ENCODE measurements at regions not wholly inside any gene's neighbourhood (a gene's known extent, or its start where the extent isn't known, plus 50 kb on each side); places are given as distances from the start of the nearest gene placed in this dataset.

DNA sequence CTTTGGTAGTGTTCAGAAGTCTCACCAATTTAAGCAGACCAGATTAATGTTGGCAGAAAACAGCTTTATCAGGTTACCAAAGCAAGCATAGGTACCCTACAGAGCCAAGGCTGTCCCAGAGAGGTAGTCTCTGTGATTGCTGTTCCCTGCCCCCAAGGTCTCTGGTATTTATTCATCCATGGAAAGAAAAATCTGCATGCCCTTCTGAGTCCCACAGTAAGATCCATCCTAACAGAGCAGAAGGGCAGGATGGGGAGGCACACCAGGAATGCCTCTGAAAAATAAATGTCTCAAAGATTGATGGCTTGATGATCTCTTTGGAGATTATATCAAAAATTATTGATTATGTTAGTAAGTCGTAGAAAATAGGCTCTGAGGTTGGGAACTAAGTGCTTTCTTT lies 122.8 kb downstream of the FAT3 start:
- TF ChIP-seq FOSL1 (IDR thresholded peaks at IDR 0.05; ENCODE audit: insufficient read depth, low read depth, low read length) = no peak

More for the DNA sequence above, 122.8 kb downstream of the FAT3 start:
- Histone ChIP-seq H3K9me3 (ENCODE audit: insufficient read depth in 2 of 2, low read depth in 1 of 2, low read length in 1 of 2) (no peaks in the 10 kb centered on the region), H3K56ac (replicated peaks; ENCODE audit: insufficient read length, low read depth, low read length) (no peak overlapping the region), H3K23ac (ENCODE audit: insufficient read length) (no peak overlapping the region), H3K18ac (ENCODE audit: extremely low read depth, low read length) (no peak overlapping the region), H3K79me1 (ENCODE audit: low read depth, low read length) (no peaks in the 10 kb centered on the region), H2AFZ (ENCODE audit: low read length) (no peak overlapping the region), H2AK5ac (ENCODE audit: low read depth, low read length) (no peak overlapping the region), H3K4me2 (ENCODE audit: insufficient read depth in 1 of 2, low read depth in 2 of 2, low read length in 2 of 2) (0 out of 4 replicates have a peak overlapping the region, but pooled peaks of 1 of the 2 experiments have one; percentile 7), H2BK15ac (ENCODE audit: low read length) (no peak overlapping the region), H2BK12ac (ENCODE audit: low read depth, low read length) (no peak overlapping the region), H3K9ac (replicated peaks in 1 of 4; ENCODE audit: extremely low read depth in 1 of 4, low read depth in 3 of 4, low read length in 3 of 4) (no peak overlapping the region), H2BK120ac (replicated peaks; ENCODE audit: low read depth, low read length) (no peak overlapping the region), H4K8ac (ENCODE audit: extremely low read depth, insufficient read depth, low read length) (no peak overlapping the region), H3K4me3 (ENCODE audit: extremely low read depth in 1 of 4, insufficient read depth in 2 of 4, low read depth in 3 of 4, low read length in 4 of 4) (no peak overlapping the region), H3K27ac (ENCODE audit: low read depth, low read length) (no peak overlapping the region), H2BK20ac (ENCODE audit: low read length) (no peak overlapping the region), H4K20me1 (replicated peaks in 1 of 2; ENCODE audit: control insufficient read depth in 1 of 2, insufficient read depth in 2 of 2, low read length in 2 of 2) (no peaks in the 10 kb centered on the region), H3K79me2 (ENCODE audit: control insufficient read depth in 1 of 2, insufficient read depth in 2 of 2, low read length in 2 of 2) (peaks cover 0 to 14% of the 10 kb centered on the region in 2 experiments; a peak in 2 of 4 replicates), H3K23me2 (ENCODE audit: low read depth, low read length) (no peaks in the 10 kb centered on the region), H3K4ac (replicated peaks; ENCODE audit: insufficient read length, low read depth, low read length) (no peak overlapping the region), H3K27me3 (replicated peaks in 1 of 4; ENCODE audit: control insufficient read depth in 3 of 4, extremely low read depth in 1 of 4, insufficient read depth in 3 of 4, low read length in 3 of 4) (no peaks in the 10 kb centered on the region), H2BK5ac (ENCODE audit: low read depth, low read length) (no peak overlapping the region), H3K4me1 (replicated peaks in 1 of 4; ENCODE audit: control insufficient read depth in 3 of 4, insufficient read depth in 4 of 4, low read length in 3 of 4) (peaks cover 4 to 14% (median 7%) of the 10 kb centered on the region in 4 experiments; a peak in 6 of 7 replicates), H4K5ac (ENCODE audit: insufficient read length, low read depth, low read length) (no peak overlapping the region), H3K36me3 (ENCODE audit: control insufficient read depth in 2 of 4, insufficient read depth in 4 of 4, low read length in 3 of 4) (no peaks in the 10 kb centered on the region), H3K14ac (ENCODE audit: insufficient read length) (no peak overlapping the region), H4K91ac (replicated peaks; ENCODE audit: insufficient read length, low read length) (no peak overlapping the region)
- ChIA-PET POLR2A (ENCODE audit: partially characterized antibody) (no interaction called here), CTCF (ENCODE audit: partially characterized antibody) (interaction anchor here (0.8 to 2.8 kb wide), 6 partner anchors 10 to 537 kb away, joined by 3 to 7 read pairs (median 4); no protein-coding TSS in a partner anchor)
- FAIRE-seq (no peak), DNase-seq (ENCODE audit: low read depth in 1 of 2, low spot score in 2 of 2) (no peak)
- 65% methylated on average over 1 of the region's 1 CpG; no CpG with 5 or more reads in 1 of the 2 experiments for WGBS, 2 experiments (ENCODE audit: extremely low coverage in 1 of 2, insufficient coverage in 1 of 2, insufficient read length in 1 of 2, insufficient replicate concordance in 2 of 2, low coverage in 1 of 2, low lambda C conversion rate in 2 of 2, missing lambda C conversion rate in 1 of 2)
